K562 (cell line): ENCODE measurements at regions not wholly inside any gene's neighbourhood (a gene's known extent, or its start where the extent isn't known, plus 50 kb on each side); places are given as distances from the start of the nearest gene placed in this dataset.

ENCODE experiments used
- ATAC-seq: fragments of 200-7000 bp; cut with Tn5 transposase; 3 replicates; pipeline ENCODE4 v1.9.1; 2020; ENCODE audit warnings: moderate library complexity
- BruUV-seq: library from RNA; stranded (reverse); fragments of 400-500 nt; replicated peaks from 2 replicates; lab custom pipeline; 2021; lab: Mats Ljungman, UMichigan
- CTCF ChIA-PET: fragments of 300-600 bp; formaldehyde crosslinking; extraction: SDS; loops from one replicate; lab custom pipeline; 2021; ENCODE audit warnings: low intra/inter-chr PET ratio; lab: Yijun Ruan, JAX
- POLR2A ChIA-PET: fragments of 300-600, 350-650 bp; sonication (Branson Sonifier 250); formaldehyde crosslinking; extraction: SDS; loops from one replicate; lab custom pipeline; 2021; ENCODE audit warnings: antibody characterized with exemption, inconsistent platforms; lab: Yijun Ruan, JAX
- DNase-seq, 4 experiments: peaks; one replicate each; pipeline versions ENCODE4 v3.0.0 to v3.0.0-alpha.2; 2011 to 2018; ENCODE audit warnings: low spot score in 3 of 4, mixed read lengths in 3 of 4; ENCODE audit errors: extremely low read depth in 1 of 4
- FAIRE-seq: peaks from 2 replicates; lab custom pipeline; 2011; peaks lifted over from hg19 to GRCh38; lab: Jason Lieb, UNC
- H2AFZ ChIP-seq: 2 replicates; pipeline ENCODE4 v1.6.0; 2011; ENCODE audit warnings: low read depth, low read length, control low read depth, inconsistent platforms
- H3K27ac ChIP-seq: fragments of 200-600 bp; 3 replicates; pipeline ENCODE4 v1.8.0; 2011; ENCODE audit warnings: low read depth, mild to moderate bottlenecking, control low read depth, inconsistent platforms, low read length, moderate library complexity, mixed read lengths; ENCODE audit errors: extremely low read depth
- H3K27me3 ChIP-seq, 2 experiments: fragments of 300-600 bp in 1 of 2; 2 replicates in 1 of 2; 3 replicates in 1 of 2; pipeline versions ENCODE4 v1.6.0 to v1.8.0; 2011; ENCODE audit warnings: inconsistent platforms in 2 of 2, low read length in 2 of 2, mild to moderate bottlenecking in 1 of 2, mixed read lengths in 1 of 2, moderate library complexity in 1 of 2; ENCODE audit not compliant: control insufficient read depth in 2 of 2, insufficient read depth in 2 of 2
- H3K36me3 ChIP-seq: fragments of 300-600 bp; 3 replicates; pipeline ENCODE4 v1.8.0; 2011; ENCODE audit warnings: mild to moderate bottlenecking, low read length, inconsistent platforms; ENCODE audit not compliant: control insufficient read depth, insufficient read depth
- H3K4me1 ChIP-seq, 2 experiments: fragments of 200-600 bp in 1 of 2; replicated peaks in 1 of 2; 2 replicates in 1 of 2; 3 replicates in 1 of 2; pipeline versions ENCODE4 v1.5.1 to v1.8.0; 2011; ENCODE audit warnings: inconsistent platforms in 2 of 2, low read length in 2 of 2, mild to moderate bottlenecking in 1 of 2, mixed read lengths in 1 of 2, moderate library complexity in 1 of 2; ENCODE audit not compliant: control insufficient read depth in 2 of 2, insufficient read depth in 2 of 2
- H3K4me2 ChIP-seq: 2 replicates; pipeline ENCODE4 v1.6.1; 2011; ENCODE audit warnings: low read length, control low read depth, inconsistent platforms, mixed read lengths; ENCODE audit not compliant: insufficient read depth
- H3K4me3 ChIP-seq: fragments of 200-600 bp; sonication (generic), shearing (Covaris generic); 2 replicates; pipeline ENCODE4 v1.5.1; 2016; ENCODE audit warnings: control low read depth, inconsistent platforms
- H3K79me2 ChIP-seq: fragments of 200-600 bp; 3 replicates; pipeline ENCODE4 v1.8.0; 2011; ENCODE audit warnings: low read length, inconsistent platforms; ENCODE audit not compliant: control insufficient read depth, insufficient read depth
- H3K9ac ChIP-seq, 2 experiments: 2 replicates each; pipeline versions ENCODE4 v1.6.0 to v1.6.1; 2011; ENCODE audit warnings: low read depth in 2 of 2, low read length in 2 of 2, control low read depth in 1 of 2, inconsistent platforms in 1 of 2, mild to moderate bottlenecking in 1 of 2, mixed read lengths in 1 of 2; ENCODE audit not compliant: insufficient read depth in 1 of 2
- H3K9me1 ChIP-seq: one replicate; pipeline ENCODE4 v1.6.0; 2011; ENCODE audit warnings: inconsistent platforms, mild to moderate bottlenecking, low read length, moderate library complexity; ENCODE audit not compliant: control insufficient read depth, insufficient read depth
- H3K9me3 ChIP-seq: replicated peaks from 2 replicates; pipeline ENCODE4 v1.5.1; 2011; ENCODE audit warnings: low read depth, low read length, inconsistent platforms; ENCODE audit not compliant: control insufficient read depth, insufficient read depth
- H4K20me1 ChIP-seq: replicated peaks from 2 replicates; pipeline ENCODE4 v1.6.1; 2011; ENCODE audit warnings: low read length, inconsistent platforms, mixed read lengths; ENCODE audit not compliant: control insufficient read depth, insufficient read depth
- KDM5B ChIP-seq: fragments of 200-600 bp; sonication (generic); IDR thresholded peaks from 2 replicates; pipeline ENCODE4 v1.6.1; 2012; ENCODE audit warnings: low read depth, mild to moderate bottlenecking, moderate library complexity, low read length, control low read depth, inconsistent platforms; ENCODE audit not compliant: insufficient replicate concordance
- ZHX1 ChIP-seq: fragments of 150-350 bp; conservative IDR thresholded peaks from 2 replicates; pipeline ENCODE4 v1.6.1; 2014; ENCODE audit warnings: low read length
- WGBS: fragments of 100-300 bp; shearing (Covaris generic); methylation state at CpG from one replicate; pipeline ENCODE4 v1.1.6; 2016; ENCODE audit warnings: low coverage, mixed read lengths; ENCODE audit not compliant: insufficient coverage; ENCODE audit errors: missing lambda C conversion rate; 5-methylcytosine and 5-hydroxymethylcytosine counted together
- in situ Hi-C: fragments of 300-500 bp; cut with MboI; formaldehyde crosslinking; loops from 4 replicates; pipeline ENCODE4 v1.15.0; 2018; ENCODE audit warnings: inconsistent platforms, mixed read lengths
- intact Hi-C: fragments of 100-400 bp; cut with micrococcal nuclease; formaldehyde crosslinking; loops from 2 replicates; pipeline ENCODE4 v1.14.2; 2022

DNA sequence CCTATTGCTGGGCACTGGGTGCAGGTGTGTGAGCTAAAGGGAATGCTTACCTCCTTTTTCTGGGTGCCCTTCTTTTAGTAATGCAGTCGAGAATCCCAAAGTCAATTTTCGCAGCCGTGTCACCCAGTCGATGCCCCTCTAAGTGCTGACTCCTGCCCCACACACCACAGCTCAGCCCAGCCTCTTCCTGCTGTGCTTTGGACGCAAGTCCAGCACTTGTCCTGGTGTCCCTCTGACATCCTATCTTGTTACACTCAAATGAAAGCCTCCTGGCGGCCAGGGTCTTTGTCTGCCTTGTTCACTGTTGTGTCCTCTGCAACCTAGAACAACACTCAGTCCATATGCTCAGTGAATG, 58.5 kb upstream of the RUNX3 start:
- FAIRE-seq: no peak
- Histone ChIP-seq H3K27me3 (peaks cover 53 to 92% of the 10 kb centered on the region in 2 experiments), H3K9me1 (no peaks in the 10 kb centered on the region), H3K4me2 (no peak overlapping the region), H3K27ac (no peak overlapping the region), H3K36me3 (no peaks in the 10 kb centered on the region), H3K4me3 (no peak overlapping the region), H3K9me3 (no peaks in the 10 kb centered on the region), H3K79me2 (no peaks in the 10 kb centered on the region), H2AFZ (no peak overlapping the region), H3K4me1 (no peaks in the 10 kb centered on the region; a peak in 1 of 5 replicates), H4K20me1 (peaks cover 7% of the 10 kb centered on the region; the same call in 1 of the 2 replicates), H3K9ac (no peak overlapping the region)
- in situ Hi-C loops: no loop called here
- intact Hi-C loops: no loop called here
- DNase-seq: no peak
- ATAC-seq: no peak
- POLR2A ChIA-PET: interaction anchor here (1.3 kb wide), 1 partner anchor 9 kb away, joined by 6 read pairs; no protein-coding TSS in a partner anchor
- WGBS: 6% methylated on average over 6 of the region's 6 CpGs
- CTCF ChIA-PET: no interaction called here
- BruUV-seq: no TSS peak
- TF ChIP-seq KDM5B (no peak), ZHX1 (no peak)
